Body of pancreas (tissue), 4 donors: ENCODE measurements at regions not wholly inside any gene's neighbourhood (a gene's known extent, or its start where the extent isn't known, plus 50 kb on each side); places are given as distances from the start of the nearest gene placed in this dataset.
"Not testable (repeated sequence)": the region's sequence is repeated elsewhere in the genome, so short reads cannot be mapped to it uniquely, and the experiment has no call there.

Source experiments
- POLR2A ChIP-seq, 3 donors: fragments of 450-650 bp; IDR thresholded peaks; one replicate each; pipeline ENCODE4 v1.6.1; 2016; ENCODE audit warnings: antibody characterized with exemption in 3 of 3, mild to moderate bottlenecking in 2 of 3
- TF ChIP-seq, protein P1 (sequence below), 7 experiments: fragments of 450-650 bp in 4 of 7; fragments of 200-600 bp in 3 of 7; sonication (generic) in 3 of 7; IDR thresholded peaks; one replicate each; pipeline ENCODE4 v1.5.1; 2016 to 2019; ENCODE audit warnings: antibody characterized with exemption in 7 of 7

DNA sequence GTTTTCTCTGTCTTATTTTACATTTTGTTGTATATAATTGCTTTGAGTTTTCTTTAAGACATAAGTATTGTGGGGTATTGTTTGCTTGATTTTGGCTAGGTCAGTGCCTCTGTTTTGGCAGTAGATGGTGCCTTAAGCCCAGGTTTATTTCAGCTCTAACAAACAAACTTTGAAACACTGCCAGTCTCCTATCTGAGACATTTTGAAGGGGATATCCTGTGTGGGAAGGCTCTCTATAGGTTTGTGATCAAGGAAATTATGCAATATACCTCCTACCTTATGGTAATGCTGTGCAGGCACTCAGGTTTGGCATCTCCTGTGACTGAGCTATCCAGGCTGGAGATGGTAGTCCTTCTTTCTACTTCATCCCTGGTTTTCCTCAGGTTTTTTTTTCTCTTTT is 120.8 kb downstream of the CDY2B start:
- TF ChIP-seq, protein P1, sequence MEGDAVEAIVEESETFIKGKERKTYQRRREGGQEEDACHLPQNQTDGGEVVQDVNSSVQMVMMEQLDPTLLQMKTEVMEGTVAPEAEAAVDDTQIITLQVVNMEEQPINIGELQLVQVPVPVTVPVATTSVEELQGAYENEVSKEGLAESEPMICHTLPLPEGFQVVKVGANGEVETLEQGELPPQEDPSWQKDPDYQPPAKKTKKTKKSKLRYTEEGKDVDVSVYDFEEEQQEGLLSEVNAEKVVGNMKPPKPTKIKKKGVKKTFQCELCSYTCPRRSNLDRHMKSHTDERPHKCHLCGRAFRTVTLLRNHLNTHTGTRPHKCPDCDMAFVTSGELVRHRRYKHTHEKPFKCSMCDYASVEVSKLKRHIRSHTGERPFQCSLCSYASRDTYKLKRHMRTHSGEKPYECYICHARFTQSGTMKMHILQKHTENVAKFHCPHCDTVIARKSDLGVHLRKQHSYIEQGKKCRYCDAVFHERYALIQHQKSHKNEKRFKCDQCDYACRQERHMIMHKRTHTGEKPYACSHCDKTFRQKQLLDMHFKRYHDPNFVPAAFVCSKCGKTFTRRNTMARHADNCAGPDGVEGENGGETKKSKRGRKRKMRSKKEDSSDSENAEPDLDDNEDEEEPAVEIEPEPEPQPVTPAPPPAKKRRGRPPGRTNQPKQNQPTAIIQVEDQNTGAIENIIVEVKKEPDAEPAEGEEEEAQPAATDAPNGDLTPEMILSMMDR (IDR thresholded peaks at IDR 0.05) = not testable (repeated sequence)
- not testable (repeated sequence) for TF ChIP-seq POLR2A (IDR thresholded peaks at IDR 0.05)
